ENCODE measurements at regions not wholly inside any gene's neighbourhood (a gene's known extent, or its start where the extent isn't known, plus 50 kb on each side); places are given as distances from the start of the nearest gene placed in this dataset.

- H3K9ac ChIP-seq (ENCODE audit: insufficient read depth in 1 of 2, low read depth in 2 of 2, low read length in 2 of 2), result no peak overlapping the region
- intact Hi-C loops (cut with micrococcal nuclease), result no loop called here
- no peaks in the 10 kb centered on the region; the same call in 1 of the 2 replicates for H3K9me3 ChIP-seq (replicated peaks; ENCODE audit: control insufficient read depth, insufficient read depth, low read depth, low read length)
- H4K20me1 ChIP-seq (replicated peaks; ENCODE audit: control insufficient read depth, insufficient read depth, low read length), result no peaks in the 10 kb centered on the region
- in situ Hi-C loops (cut with MboI), result no loop called here
- H3K9me1 ChIP-seq (ENCODE audit: control insufficient read depth, insufficient read depth, low read length), result no peaks in the 10 kb centered on the region
- no TSS peak for BruUV-seq (replicated peaks)
- no peaks in the 10 kb centered on the region for H3K4me1 ChIP-seq (replicated peaks in 1 of 2; ENCODE audit: control insufficient read depth in 2 of 2, insufficient read depth in 2 of 2, low read length in 2 of 2)
- H3K4me2 ChIP-seq (ENCODE audit: insufficient read depth, low read length), result no peak overlapping the region
- H3K79me2 ChIP-seq (ENCODE audit: control insufficient read depth, insufficient read depth, low read length), result no peaks in the 10 kb centered on the region
- FAIRE-seq (no peak), ATAC-seq (no peak), DNase-seq (ENCODE audit: extremely low read depth in 1 of 4, low spot score in 3 of 4) (no peak)
- no peak overlapping the region for H3K27ac ChIP-seq (ENCODE audit: extremely low read depth, low read depth, low read length)
- 0% methylated on average over 1 of the region's 1 CpG for WGBS (ENCODE audit: insufficient coverage, low coverage, missing lambda C conversion rate)
- no peak overlapping the region for H2AFZ ChIP-seq (ENCODE audit: low read depth, low read length)
- TF ChIP-seq BRF2 (IDR thresholded peaks at IDR 0.05; ENCODE audit: borderline replicate concordance, insufficient read depth, insufficient read length), result no peak
- TF ChIP-seq ZNF668 (CRISPR knock-in tag; IDR thresholded peaks at IDR 0.05), result no peak
- TF ChIP-seq FOS (IDR thresholded peaks at IDR 0.05; ENCODE audit: extremely low read depth, insufficient read length), result no peak
- no peak for TF ChIP-seq CAMTA2 (CRISPR knock-in tag; conservative IDR thresholded peaks at IDR 0.05)
- TF ChIP-seq RFX1 (IDR thresholded peaks at IDR 0.05), result no peak
- TF ChIP-seq MAFK (IDR thresholded peaks at IDR 0.05; ENCODE audit: low read length), result no peak
- TF ChIP-seq ZNF609 (CRISPR knock-in tag; IDR thresholded peaks at IDR 0.05; ENCODE audit: borderline replicate concordance), result no peak
- no peak for TF ChIP-seq ZNF134 (CRISPR knock-in tag; conservative IDR thresholded peaks at IDR 0.05)
- TF ChIP-seq ZZZ3 (IDR thresholded peaks at IDR 0.05), result no peak
- no peak for TF ChIP-seq C11orf30 (IDR thresholded peaks at IDR 0.05; ENCODE audit: low read depth)
- TF ChIP-seq SAFB (IDR thresholded peaks at IDR 0.05; ENCODE audit: borderline replicate concordance, low read depth, low read length), result no peak
- no peak for TF ChIP-seq NR0B1 (IDR thresholded peaks at IDR 0.05; ENCODE audit: partially characterized antibody)
- TF ChIP-seq HDAC1 (IDR thresholded peaks at IDR 0.05), result no peak
- no peak for TF ChIP-seq CBX2 (IDR thresholded peaks at IDR 0.05; ENCODE audit: insufficient read depth, low read length, poor library complexity, severe bottlenecking)
- no peak overlapping the region for H3K4me3 ChIP-seq
- H3K36me3 ChIP-seq (ENCODE audit: control insufficient read depth, insufficient read depth, low read length), result no peaks in the 10 kb centered on the region
- no peaks in the 10 kb centered on the region for H3K27me3 ChIP-seq (ENCODE audit: control insufficient read depth in 2 of 2, insufficient read depth in 2 of 2, low read length in 2 of 2)
- ChIA-PET CTCF (ENCODE audit: low intra/inter-chr PET ratio) (no interaction called here), POLR2A (no interaction called here)
Measured at GRCh38 chr16:35411156-35411555, 1951.7 kb downstream of the TP53TG3F start.

Data from K562 (cell line).